Bronchial epithelial cell (primary cell): ENCODE measurements at regions not wholly inside any gene's neighbourhood (a gene's known extent, or its start where the extent isn't known, plus 50 kb on each side); places are given as distances from the start of the nearest gene placed in this dataset.

Experiments used
- DNase-seq: peaks from one replicate; pipeline ENCODE4 v3.0.0-alpha.2; 2010; ENCODE audit warnings: low read depth
- FAIRE-seq: peaks from 2 replicates; lab custom pipeline; 2011; peaks lifted over from hg19 to GRCh38; lab: Jason Lieb, UNC
- H3K27me3 ChIP-seq: 2 replicates; pipeline ENCODE4 v1.5.1; 2011; ENCODE audit warnings: low read length; ENCODE audit not compliant: control insufficient read depth, insufficient read depth
- H3K36me3 ChIP-seq: 2 replicates; pipeline ENCODE4 v1.5.1; 2011; ENCODE audit warnings: low read length; ENCODE audit not compliant: control insufficient read depth, insufficient read depth
- H3K4me3 ChIP-seq: 2 replicates; pipeline ENCODE4 v1.5.1; 2011; ENCODE audit warnings: mild to moderate bottlenecking, low read depth, low read length, control low read depth
- TF ChIP-seq, protein P1 (sequence below): IDR thresholded peaks from 2 replicates; pipeline ENCODE4 v1.5.1; 2011; ENCODE audit warnings: mild to moderate bottlenecking, moderate library complexity, low read length, control low read depth, inconsistent platforms; ENCODE audit not compliant: insufficient read depth, severe bottlenecking

DNA sequence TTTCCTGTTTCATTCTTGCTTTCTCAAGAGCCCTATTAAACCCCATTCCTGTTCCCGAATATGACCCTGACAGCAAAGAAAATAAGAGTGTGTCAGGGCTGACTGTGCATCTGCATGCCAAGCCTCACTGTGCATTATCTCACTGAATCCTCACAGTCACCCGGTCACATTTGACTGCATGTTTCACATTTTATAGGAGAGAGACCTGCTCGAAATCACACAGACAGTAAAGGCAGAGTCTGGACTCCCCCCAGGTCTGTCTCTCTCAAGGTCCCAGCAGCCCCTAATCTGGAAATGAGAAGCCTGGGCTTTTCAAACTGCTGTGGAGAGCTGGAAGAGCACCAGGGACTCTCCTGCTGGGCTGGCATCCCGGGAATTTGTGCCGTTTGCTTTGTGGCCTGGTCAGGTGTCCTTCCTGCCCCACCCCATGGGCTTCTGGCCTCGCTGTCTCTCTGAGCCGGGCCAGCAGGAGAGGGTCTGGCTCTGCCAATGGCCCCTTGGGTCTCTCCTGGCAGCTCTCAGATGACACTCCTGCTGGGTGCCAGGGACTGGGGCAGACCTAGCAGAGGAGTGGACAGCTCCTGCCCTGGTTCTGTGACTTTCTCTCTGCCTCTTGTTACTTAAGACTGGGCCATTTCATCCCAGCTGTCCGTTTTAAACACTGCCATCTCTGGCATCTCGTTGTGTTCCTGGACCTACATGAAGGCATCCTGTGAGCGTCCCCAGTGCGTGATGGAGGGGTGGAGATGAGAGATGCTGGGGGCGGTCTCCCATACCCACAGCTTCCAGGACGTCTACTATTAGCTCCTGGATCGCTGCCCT lies 173.6 kb downstream of the ARHGAP12 start:
- peak; percentile 19 for DNase-seq
- no peaks in the 10 kb centered on the region for H3K27me3 ChIP-seq
- FAIRE-seq = no peak

DNA sequence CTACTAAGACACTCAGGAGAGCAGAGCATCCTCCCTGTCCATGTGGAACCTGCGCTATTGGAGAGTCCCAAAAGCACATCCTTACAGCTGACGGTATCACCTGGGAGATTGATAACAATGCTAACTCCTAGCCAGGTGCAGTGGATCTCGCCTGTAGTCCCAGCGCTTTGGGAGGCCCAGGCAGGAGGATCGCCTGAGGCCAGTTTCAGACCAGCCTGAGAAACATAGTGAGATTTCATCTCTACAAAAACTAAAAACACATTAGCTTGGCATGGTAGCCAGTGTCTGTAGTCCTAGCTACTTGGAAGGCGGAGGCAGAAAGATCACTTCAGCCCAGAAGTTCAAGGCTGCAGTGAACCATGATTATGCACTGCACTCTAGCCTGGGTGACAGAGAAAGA lies 174.9 kb downstream of the ARHGAP12 start:
- TF ChIP-seq, protein P1, sequence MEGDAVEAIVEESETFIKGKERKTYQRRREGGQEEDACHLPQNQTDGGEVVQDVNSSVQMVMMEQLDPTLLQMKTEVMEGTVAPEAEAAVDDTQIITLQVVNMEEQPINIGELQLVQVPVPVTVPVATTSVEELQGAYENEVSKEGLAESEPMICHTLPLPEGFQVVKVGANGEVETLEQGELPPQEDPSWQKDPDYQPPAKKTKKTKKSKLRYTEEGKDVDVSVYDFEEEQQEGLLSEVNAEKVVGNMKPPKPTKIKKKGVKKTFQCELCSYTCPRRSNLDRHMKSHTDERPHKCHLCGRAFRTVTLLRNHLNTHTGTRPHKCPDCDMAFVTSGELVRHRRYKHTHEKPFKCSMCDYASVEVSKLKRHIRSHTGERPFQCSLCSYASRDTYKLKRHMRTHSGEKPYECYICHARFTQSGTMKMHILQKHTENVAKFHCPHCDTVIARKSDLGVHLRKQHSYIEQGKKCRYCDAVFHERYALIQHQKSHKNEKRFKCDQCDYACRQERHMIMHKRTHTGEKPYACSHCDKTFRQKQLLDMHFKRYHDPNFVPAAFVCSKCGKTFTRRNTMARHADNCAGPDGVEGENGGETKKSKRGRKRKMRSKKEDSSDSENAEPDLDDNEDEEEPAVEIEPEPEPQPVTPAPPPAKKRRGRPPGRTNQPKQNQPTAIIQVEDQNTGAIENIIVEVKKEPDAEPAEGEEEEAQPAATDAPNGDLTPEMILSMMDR = no peak

More for the DNA sequence above, 173.6 kb downstream of the ARHGAP12 start:
- Histone ChIP-seq H3K4me3 (no peak overlapping the region), H3K36me3 (no peaks in the 10 kb centered on the region)
- TF ChIP-seq, protein P1 = no peak

DNA sequence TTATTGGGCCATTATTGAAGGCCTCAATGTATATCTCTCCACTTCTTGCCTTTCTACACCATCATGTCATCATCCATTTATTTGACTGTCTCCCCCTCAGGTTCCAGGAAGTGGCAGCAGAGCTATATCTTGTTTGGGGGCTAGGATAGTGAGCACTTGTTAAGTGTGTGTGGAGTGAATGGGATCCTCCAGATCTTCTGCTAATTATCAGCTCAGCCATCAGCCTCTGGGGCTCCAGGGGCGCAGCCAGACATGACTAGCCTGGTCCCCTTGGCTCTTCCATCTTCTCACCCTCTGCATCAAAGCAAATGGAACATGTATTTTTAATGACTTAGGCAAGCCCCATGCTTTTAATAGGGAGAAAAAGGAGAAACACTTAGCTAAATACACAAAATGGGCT lies 176.5 kb downstream of the ARHGAP12 start:
- no peak for FAIRE-seq
- Histone ChIP-seq H3K36me3 (no peaks in the 10 kb centered on the region), H3K4me3 (no peak overlapping the region), H3K27me3 (no peaks in the 10 kb centered on the region)
- no peak for DNase-seq
- TF ChIP-seq, protein P1 = no peak

More for the DNA sequence above, 174.9 kb downstream of the ARHGAP12 start:
- H3K4me3 ChIP-seq = no peak overlapping the region
- DNase-seq = no peak
- H3K36me3 ChIP-seq = no peaks in the 10 kb centered on the region
- no peak for FAIRE-seq
- no peaks in the 10 kb centered on the region for H3K27me3 ChIP-seq

GRCh38 chr10:31751738-31752080 lies 176.9 kb downstream of the ARHGAP12 start:
- DNase-seq (peak; percentile 13), FAIRE-seq (peak; percentile 28)
- TF ChIP-seq, protein P1 = no peak
- H3K36me3 ChIP-seq = no peaks in the 10 kb centered on the region
- no peak overlapping the region for H3K4me3 ChIP-seq
- H3K27me3 ChIP-seq = no peaks in the 10 kb centered on the region

DNA sequence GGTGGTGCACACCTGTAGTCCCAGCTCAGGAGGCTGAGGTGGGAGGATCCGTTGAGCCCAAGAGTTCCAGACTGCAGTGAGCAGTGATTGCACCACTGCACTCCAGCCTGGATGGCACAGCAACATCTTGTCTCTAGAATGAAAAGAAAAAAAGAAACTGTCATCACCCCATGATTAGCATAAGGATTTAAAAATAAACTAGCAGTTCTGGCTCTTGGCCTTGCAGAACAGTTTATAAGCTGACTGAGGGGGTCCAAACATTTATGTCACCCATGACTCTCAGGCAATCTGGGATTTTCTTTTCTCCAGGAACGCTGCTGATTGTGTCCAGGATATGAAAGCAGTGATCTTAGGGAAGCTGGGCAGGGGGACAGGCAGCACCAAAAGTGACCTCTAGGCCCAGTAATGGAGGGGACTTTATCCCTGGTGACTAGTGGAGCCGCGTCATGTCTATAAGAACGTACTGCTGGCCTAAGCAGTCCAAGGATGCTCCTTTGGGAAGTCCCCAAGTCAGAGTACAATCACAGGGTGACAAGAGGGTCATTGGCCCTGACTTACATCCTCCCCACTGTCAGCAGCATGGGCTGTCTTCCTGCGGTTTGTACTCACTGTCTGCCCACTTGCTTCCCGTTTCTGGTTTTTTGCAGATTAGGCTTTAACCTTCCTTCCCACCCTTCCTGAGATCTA lies 177.4 kb downstream of the ARHGAP12 start:
- Histone ChIP-seq H3K4me3 (no peak overlapping the region), H3K36me3 (no peaks in the 10 kb centered on the region), H3K27me3 (no peaks in the 10 kb centered on the region)
- FAIRE-seq (no peak), DNase-seq (no peak)
- TF ChIP-seq, protein P1 = no peak
